Tibial nerve (tissue), 4 donors: ENCODE measurements at regions not wholly inside any gene's neighbourhood (a gene's known extent, or its start where the extent isn't known, plus 50 kb on each side); places are given as distances from the start of the nearest gene placed in this dataset.

Experiments
- DNase-seq, 2 donors: peaks; one replicate each; pipeline ENCODE4 v3.0.0-alpha.2; 2019; ENCODE audit warnings: low spot score in 2 of 2
- H3K27ac ChIP-seq, 4 donors: fragments of 200-600 bp; sonication (generic) in 3 of 4; one replicate each; pipeline ENCODE4 v1.5.1; 2017 to 2019; ENCODE audit warnings: mild to moderate bottlenecking in 1 of 4
- H3K27me3 ChIP-seq, 2 donors: fragments of 200-600 bp; sonication (generic) in 1 of 2; one replicate each; pipeline versions ENCODE4 v1.5.1 to v1.6.0; 2017 to 2019
- H3K36me3 ChIP-seq, 3 donors: fragments of 200-600 bp; sonication (generic); one replicate each; pipeline ENCODE4 v1.5.1; 2018 to 2019
- H3K4me1 ChIP-seq, 4 donors: fragments of 200-600 bp; sonication (generic) in 3 of 4; one replicate each; pipeline ENCODE4 v1.5.1; 2017 to 2019
- H3K4me3 ChIP-seq, 4 donors: fragments of 200-600 bp; sonication (generic) in 3 of 4; one replicate each; pipeline ENCODE4 v1.5.1; 2017 to 2019; ENCODE audit warnings: mild to moderate bottlenecking in 1 of 4, moderate library complexity in 1 of 4
- H3K9me3 ChIP-seq, 4 donors: fragments of 200-600 bp; sonication (generic) in 3 of 4; one replicate each; pipeline ENCODE4 v1.5.1; 2017 to 2019
- CTCF ChIP-seq, 5 experiments: fragments of 200-600 bp in 3 of 5; fragments of 450-650 bp in 2 of 5; sonication (generic) in 3 of 5; IDR thresholded peaks; one replicate each; pipeline ENCODE4 v1.5.1; 2016 to 2019; ENCODE audit warnings: antibody characterized with exemption in 5 of 5, mild to moderate bottlenecking in 3 of 5, moderate library complexity in 2 of 5
- EP300 ChIP-seq, 2 donors: sonication (generic); formaldehyde crosslinking; IDR thresholded peaks; one replicate each; pipeline ENCODE4 v1.6.1; 2017; ENCODE audit warnings: antibody characterized with exemption in 2 of 2, mild to moderate bottlenecking in 1 of 2
- POLR2A ChIP-seq, 2 donors: fragments of 450-650 bp; IDR thresholded peaks; one replicate each; pipeline ENCODE4 v1.6.1; 2017; ENCODE audit warnings: antibody characterized with exemption in 2 of 2, mild to moderate bottlenecking in 2 of 2, moderate library complexity in 2 of 2
- WGBS, 2 donors: methylation state at CpG; one replicate each; pipeline ENCODE4 v1.1.5; 2018; 5-methylcytosine and 5-hydroxymethylcytosine counted together

GRCh38 chr6:75546381-75546780, 52.8 kb upstream of the FILIP1 start:
- Histone ChIP-seq H3K27ac (no peak overlapping the region), H3K4me3 (no peak overlapping the region), H3K4me1 (no peaks in the 10 kb centered on the region), H3K36me3 (no peaks in the 10 kb centered on the region), H3K9me3 (no peaks in the 10 kb centered on the region), H3K27me3 (no peaks in the 10 kb centered on the region)
- WGBS, 2 donors, result 8 to 22% methylated on average over 2 of the region's 2 CpGs
- TF ChIP-seq POLR2A (IDR thresholded peaks at IDR 0.05) (no peak), CTCF (IDR thresholded peaks at IDR 0.05) (peak in 2 of 5 experiments; percentile 13 to 24)
- DNase-seq, result no peak

DNA sequence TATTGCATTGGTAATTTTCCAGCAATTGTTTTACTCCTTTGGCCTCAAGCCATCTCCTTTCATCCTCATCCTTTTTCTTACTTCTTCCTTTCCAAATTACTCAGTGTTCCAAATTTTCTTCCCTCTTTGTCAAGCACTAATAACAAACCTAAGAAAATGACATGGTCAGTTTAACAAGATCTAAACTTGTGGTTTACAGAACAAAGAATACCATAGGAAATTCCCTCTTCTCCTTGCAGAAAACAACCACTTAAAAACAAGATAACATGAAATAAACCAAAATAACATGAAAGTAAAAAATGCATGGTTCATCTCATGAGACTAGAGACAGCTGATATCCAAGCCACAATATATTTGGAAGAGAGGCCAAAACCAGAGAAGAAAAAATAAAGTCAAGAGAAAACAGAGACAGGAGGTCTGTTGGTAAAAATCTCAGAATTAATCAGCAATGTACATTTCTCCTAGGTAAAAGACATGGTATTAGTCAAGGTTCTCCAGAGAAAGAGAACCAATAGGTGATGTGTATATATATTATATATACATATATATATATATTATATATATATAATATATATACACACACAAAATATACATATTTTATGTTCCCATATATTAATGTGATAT, 51.0 kb upstream of the SENP6 start:
- Histone ChIP-seq H3K27ac (no peak overlapping the region), H3K4me3 (no peak overlapping the region), H3K4me1 (no peaks in the 10 kb centered on the region), H3K9me3 (no peaks in the 10 kb centered on the region), H3K36me3 (no peaks in the 10 kb centered on the region), H3K27me3 (no peaks in the 10 kb centered on the region)
- no peak for DNase-seq
- no peak for TF ChIP-seq EP300 (IDR thresholded peaks at IDR 0.05)
- no peak for TF ChIP-seq POLR2A (IDR thresholded peaks at IDR 0.05)
- TF ChIP-seq CTCF (IDR thresholded peaks at IDR 0.05), result no peak

- Histone ChIP-seq H3K4me3 (no peak overlapping the region), H3K27ac (no peak overlapping the region), H3K9me3 (no peaks in the 10 kb centered on the region), H3K4me1 (no peaks in the 10 kb centered on the region), H3K36me3 (no peaks in the 10 kb centered on the region), H3K27me3 (no peaks in the 10 kb centered on the region)
- WGBS, 2 donors, result 90 to 91% methylated on average over 2 of the region's 2 CpGs
- TF ChIP-seq EP300 (IDR thresholded peaks at IDR 0.05), result no peak
- TF ChIP-seq CTCF (IDR thresholded peaks at IDR 0.05), result no peak
- TF ChIP-seq POLR2A (IDR thresholded peaks at IDR 0.05), result no peak
- no peak for DNase-seq
Observed at GRCh38 chr6:75551367-75551952, 50.2 kb upstream of the SENP6 start.
